ENCODE measurements at regions not wholly inside any gene's neighbourhood (a gene's known extent, or its start where the extent isn't known, plus 50 kb on each side); places are given as distances from the start of the nearest gene placed in this dataset.

DNA sequence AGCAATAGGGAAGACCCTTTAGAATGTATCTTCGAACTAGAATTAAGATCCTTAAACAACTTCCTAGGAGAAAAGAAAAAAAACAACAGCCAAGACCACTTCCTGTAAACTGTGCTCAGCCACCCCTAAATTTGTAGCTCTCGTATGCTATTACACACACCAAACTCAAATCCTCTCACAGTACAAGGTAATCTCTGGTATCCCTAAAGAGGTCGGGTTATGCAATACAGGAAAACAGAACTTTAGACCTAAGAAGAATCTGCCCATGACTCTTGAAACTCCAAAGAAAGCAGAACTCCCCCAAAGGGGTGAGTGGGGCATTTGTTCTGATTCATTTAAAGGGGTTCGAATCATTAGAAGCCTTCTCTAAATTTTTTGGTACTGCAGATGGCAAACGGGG lies 170.9 kb upstream of the CASK start:
- TF ChIP-seq POLR2A (IDR thresholded peaks at IDR 0.05): no peak
- no peak for TF ChIP-seq CTCF (IDR thresholded peaks at IDR 0.05)
- 51 to 58% methylated on average over 5 of the region's 5 CpGs for WGBS, 2 donors
- intact Hi-C loops (cut with DNase I; ENCODE audit: low total_unique reads): no loop called here
- DNase-seq (ENCODE audit: low spot score in 2 of 2): no peak
- no peak overlapping the region for H3K4me3 ChIP-seq (ENCODE audit: low read depth, poor library complexity, severe bottlenecking)

- TF ChIP-seq POLR2A (IDR thresholded peaks at IDR 0.05): no peak
- no peak for TF ChIP-seq CTCF (IDR thresholded peaks at IDR 0.05)
- DNase-seq (ENCODE audit: low spot score in 2 of 2): no peak
- no peak overlapping the region for H3K4me3 ChIP-seq (ENCODE audit: low read depth, poor library complexity, severe bottlenecking)
- WGBS, 2 donors: 56 to 70% methylated on average over 5 to 6 of the region's 6 CpGs
- intact Hi-C loops (cut with DNase I; ENCODE audit: low total_unique reads): no loop called here
Measured at GRCh38 chrX:42093756-42094155, 170.4 kb upstream of the CASK start.

GRCh38 chrX:42090395-42090794 lies 167.0 kb upstream of the CASK start:
- intact Hi-C loops (cut with DNase I; ENCODE audit: low total_unique reads): no loop called here
- no peak overlapping the region for H3K4me3 ChIP-seq (ENCODE audit: low read depth, poor library complexity, severe bottlenecking)
- TF ChIP-seq CTCF (IDR thresholded peaks at IDR 0.05): no peak
- no peak for TF ChIP-seq POLR2A (IDR thresholded peaks at IDR 0.05)
- DNase-seq (ENCODE audit: low spot score in 2 of 2): no peak
- WGBS, 2 donors: 73 to 94% methylated on average over 1 of the region's 1 CpG

- H3K4me3 ChIP-seq (ENCODE audit: low read depth, poor library complexity, severe bottlenecking): no peak overlapping the region
- WGBS, 2 donors: 59 to 92% methylated on average over 5 of the region's 5 CpGs
- no peak for DNase-seq (ENCODE audit: low spot score in 2 of 2)
- no peak for TF ChIP-seq POLR2A (IDR thresholded peaks at IDR 0.05)
- intact Hi-C loops (cut with DNase I; ENCODE audit: low total_unique reads): no loop called here
Measured at GRCh38 chrX:42089031-42089430, 165.7 kb upstream of the CASK start.

- TF ChIP-seq CTCF (IDR thresholded peaks at IDR 0.05) (no peak), POLR2A (IDR thresholded peaks at IDR 0.05) (no peak)
- intact Hi-C loops (cut with DNase I; ENCODE audit: low total_unique reads): no loop called here
- DNase-seq (ENCODE audit: low spot score in 2 of 2): no peak
- no peak overlapping the region for H3K4me3 ChIP-seq (ENCODE audit: low read depth, poor library complexity, severe bottlenecking)
Measured at GRCh38 chrX:42087960-42088359, 164.6 kb upstream of the CASK start.

DNA sequence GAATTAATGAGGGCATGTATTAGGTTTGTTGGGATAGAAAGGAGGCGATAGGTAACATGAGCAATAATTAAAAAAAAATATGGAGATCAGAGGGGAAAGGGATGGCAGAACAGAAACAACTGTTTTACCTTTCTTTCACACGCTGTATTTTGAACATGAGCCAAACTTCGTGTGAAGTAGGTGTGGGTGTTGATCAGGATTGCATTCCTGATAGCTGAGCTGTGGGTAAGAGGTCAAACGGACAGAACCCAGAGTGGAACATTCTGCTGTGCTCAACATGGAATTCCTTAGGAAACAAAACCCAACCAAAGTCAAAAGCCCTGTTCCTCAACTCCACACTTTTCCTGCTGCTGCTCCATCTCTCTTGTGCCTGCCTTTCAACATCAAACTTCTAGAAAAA lies 162.5 kb upstream of the CASK start:
- 48 to 59% methylated on average over 4 of the region's 4 CpGs for WGBS, 2 donors
- no peak for DNase-seq (ENCODE audit: low spot score in 2 of 2)

More for the DNA sequence above, 162.5 kb upstream of the CASK start:
- intact Hi-C loops (cut with DNase I; ENCODE audit: low total_unique reads): no loop called here
- H3K4me3 ChIP-seq (ENCODE audit: low read depth, poor library complexity, severe bottlenecking): no peak overlapping the region
- TF ChIP-seq POLR2A (IDR thresholded peaks at IDR 0.05): no peak
- no peak for TF ChIP-seq CTCF (IDR thresholded peaks at IDR 0.05)

Data from lower leg skin (tissue), 4 donors.